PFSK-1 (cell line): ENCODE measurements at regions not wholly inside any gene's neighbourhood (a gene's known extent, or its start where the extent isn't known, plus 50 kb on each side); places are given as distances from the start of the nearest gene placed in this dataset.

Experiments
- FOXP2 ChIP-seq: optimal IDR thresholded peaks from 2 replicates; pipeline ENCODE3; 2011; ENCODE audit warnings: borderline replicate concordance, control low read depth, inconsistent platforms; ENCODE audit not compliant: insufficient read depth; ENCODE audit errors: extremely low read length, extremely low read depth
- POLR2AphosphoS5 ChIP-seq: IDR thresholded peaks from 2 replicates; pipeline ENCODE4 v1.6.1; 2012; ENCODE audit warnings: low read depth, mild to moderate bottlenecking, control low read depth, low read length, moderate library complexity
- TAF1 ChIP-seq: IDR thresholded peaks from 2 replicates; pipeline ENCODE4 v1.6.1; 2012; ENCODE audit warnings: low read length, control low read depth, borderline replicate concordance; ENCODE audit not compliant: insufficient read depth

- TF ChIP-seq FOXP2 (no peak), POLR2AphosphoS5 (no peak), TAF1 (no peak)
These were observed 142.5 kb upstream of the HDDC2 start for GRCh38 chr6:125444006-125444923.
